CD4-positive, alpha-beta T cell treated with Interleukin-12 subunit alpha and Interleukin-12 subunit beta, for 1 hour (primary cell): ENCODE measurements at regions not wholly inside any gene's neighbourhood (a gene's known extent, or its start where the extent isn't known, plus 50 kb on each side); places are given as distances from the start of the nearest gene placed in this dataset.
"Not testable (repeated sequence)": the region's sequence is repeated elsewhere in the genome, so short reads cannot be mapped to it uniquely, and the experiment has no call there.

Source experiments
- DNase-seq: peaks from one replicate; pipeline ENCODE4 v3.0.0-alpha.2; 2020

GRCh38 chrY:7796128-7796527, 884.6 kb upstream of the AMELY start:
- no peak for DNase-seq

GRCh38 chrY:7794441-7794840, 882.9 kb upstream of the AMELY start:
- no peak for DNase-seq

DNA sequence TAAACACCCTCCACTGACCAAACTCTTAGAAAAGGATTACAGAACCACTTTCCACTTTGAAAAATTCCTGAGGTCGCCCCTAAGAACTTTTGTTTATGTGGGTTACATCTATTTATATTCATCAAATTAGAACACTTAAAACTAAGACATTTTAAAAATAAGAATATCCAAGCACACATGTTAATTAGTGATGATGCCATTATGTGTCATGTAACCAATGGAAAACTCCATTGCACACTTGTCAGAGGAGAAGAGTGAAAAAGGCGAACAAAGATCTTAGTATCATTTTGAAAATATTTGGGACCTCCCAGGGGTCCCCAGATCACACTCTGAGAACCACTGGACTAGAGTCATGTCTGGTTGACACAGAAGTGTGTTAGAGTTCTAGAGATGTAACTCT, 882.4 kb upstream of the AMELY start:
- DNase-seq = no peak

DNA sequence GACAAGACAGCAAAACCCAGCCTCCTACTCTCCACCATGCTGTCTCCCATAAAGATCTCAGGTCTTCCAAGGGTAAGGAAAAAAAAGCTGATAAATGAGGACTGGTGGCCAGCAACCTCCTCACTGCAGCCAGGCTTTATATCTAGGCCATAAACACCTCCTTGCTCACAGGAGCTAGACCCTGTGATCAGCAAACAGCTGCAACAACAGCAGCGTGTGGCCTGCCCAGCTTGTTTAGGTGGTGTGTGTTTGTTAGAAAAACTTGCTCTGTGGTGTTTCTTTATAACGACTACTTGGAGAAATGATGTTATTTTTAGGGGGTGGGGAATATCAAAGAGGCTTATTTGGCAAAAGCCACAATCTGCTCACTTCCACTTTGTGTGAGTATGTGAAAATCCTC, 880.9 kb upstream of the AMELY start:
- DNase-seq = no peak

- no peak for DNase-seq
These were observed 869.9 kb upstream of the AMELY start for GRCh38 chrY:7781501-7781900.

DNA sequence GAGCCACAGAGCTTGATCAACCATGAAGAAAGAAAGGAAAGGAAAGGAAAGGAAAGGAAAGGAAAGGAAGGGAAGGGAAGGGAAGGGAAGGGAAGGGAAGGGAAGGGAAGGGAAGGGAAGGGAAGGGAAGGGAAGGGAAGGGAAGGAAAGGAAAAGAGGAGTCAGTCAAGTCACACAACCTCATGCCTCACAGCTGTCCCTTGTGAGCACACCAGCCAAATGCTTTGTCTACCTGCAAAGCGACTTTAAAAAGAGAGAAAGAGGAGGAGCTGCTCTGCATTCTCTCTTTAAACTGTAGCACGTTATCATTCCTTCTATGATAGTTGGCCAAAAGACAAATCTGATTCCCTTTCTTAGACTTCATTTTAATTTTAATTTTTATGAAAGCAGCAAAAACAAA, 863.9 kb upstream of the AMELY start:
- DNase-seq = not testable (repeated sequence)

- DNase-seq = no peak
These were observed 860.2 kb upstream of the AMELY start for GRCh38 chrY:7771771-7772170.

DNA sequence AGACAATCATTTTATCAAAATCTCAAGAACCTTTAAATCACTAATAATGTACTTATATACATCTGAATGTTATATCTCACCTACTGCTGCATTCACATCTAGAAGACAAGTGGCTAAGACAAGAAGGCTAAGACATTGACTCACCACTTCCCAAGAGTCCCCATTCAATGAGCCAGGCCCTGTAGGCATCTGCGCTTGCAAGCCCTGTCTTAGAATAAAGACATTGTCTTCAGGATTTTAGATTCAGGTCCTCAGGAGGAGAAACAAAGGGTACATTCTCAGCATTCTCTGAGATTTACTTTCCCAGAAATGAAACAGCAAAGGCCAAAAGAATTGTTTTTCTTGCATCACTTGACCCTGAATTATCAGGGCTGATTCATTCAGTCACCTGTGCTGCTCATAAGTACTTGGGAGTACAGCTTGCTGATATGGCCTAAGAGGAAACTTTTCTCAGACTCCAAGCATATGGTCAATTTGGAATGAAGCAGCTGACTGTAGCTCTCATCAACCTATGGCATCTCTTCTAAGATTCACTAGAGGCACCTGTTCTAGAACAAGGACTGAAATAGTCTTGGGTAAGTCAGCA, 858.3 kb upstream of the AMELY start:
- DNase-seq = no peak

GRCh38 chrY:7768901-7769300, 857.3 kb upstream of the AMELY start:
- DNase-seq = no peak

- no peak for DNase-seq
These were observed 842.2 kb upstream of the AMELY start for GRCh38 chrY:7753711-7754110.

GRCh38 chrY:7746781-7747180, 835.2 kb upstream of the AMELY start:
- DNase-seq = no peak

- DNase-seq = no peak
These were observed 834.0 kb upstream of the AMELY start for GRCh38 chrY:7745581-7745901.

- DNase-seq = no peak
These were observed 833.4 kb upstream of the AMELY start for GRCh38 chrY:7744691-7745580.

DNA sequence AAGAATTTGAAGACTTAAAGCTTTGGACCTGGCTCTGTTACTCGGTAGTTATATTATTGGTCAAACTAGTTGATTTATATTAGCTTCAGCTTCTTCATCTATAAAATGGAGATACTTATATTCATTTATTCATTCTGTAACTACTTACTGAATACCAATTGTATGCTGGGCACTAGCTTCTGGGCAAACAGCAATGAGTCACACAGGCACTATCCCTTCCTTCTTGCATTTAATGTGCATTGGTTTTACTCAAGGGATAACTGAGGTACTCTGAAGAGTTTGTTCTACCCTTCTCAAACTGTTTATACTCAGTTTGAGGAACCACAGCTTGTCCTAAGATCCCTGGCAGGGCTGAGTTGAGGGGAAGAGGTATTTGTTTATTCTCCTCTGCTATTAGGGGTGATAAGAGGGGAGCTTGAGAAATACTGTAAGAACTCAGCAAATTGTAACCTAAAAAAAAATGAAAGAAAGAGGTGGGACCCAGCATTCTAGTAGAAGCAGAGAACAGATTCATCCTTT, 825.4 kb upstream of the AMELY start:
- no peak for DNase-seq

DNA sequence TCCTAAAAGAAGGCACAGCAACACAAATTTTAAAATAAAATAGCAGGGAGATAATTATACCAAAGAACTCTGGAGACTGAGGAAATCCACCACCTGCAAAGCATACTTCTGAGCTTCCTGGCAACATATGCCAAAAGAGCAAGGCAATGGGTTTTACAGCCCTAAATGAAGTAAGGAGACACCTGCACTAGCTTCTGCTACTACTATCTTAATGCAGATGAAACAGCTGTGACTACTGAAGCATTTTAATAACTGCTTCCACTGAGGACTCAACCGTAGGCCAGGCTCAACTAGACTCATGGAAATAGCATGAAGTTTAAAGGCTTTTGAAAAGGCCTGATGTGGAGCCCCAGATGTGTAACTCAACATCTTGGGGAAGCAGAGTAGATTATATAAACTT, 820.1 kb upstream of the AMELY start:
- DNase-seq = no peak

- no peak for DNase-seq
These were observed 819.1 kb upstream of the AMELY start for GRCh38 chrY:7730664-7731063.

- no peak for DNase-seq
These were observed 818.5 kb upstream of the AMELY start for GRCh38 chrY:7730071-7730470.

- DNase-seq = no peak
These were observed 817.9 kb upstream of the AMELY start for GRCh38 chrY:7729318-7730011.

GRCh38 chrY:7728935-7729317, 817.4 kb upstream of the AMELY start:
- DNase-seq = no peak

- DNase-seq = no peak
These were observed 814.4 kb upstream of the AMELY start for GRCh38 chrY:7725791-7726460.

GRCh38 chrY:7723991-7724632, 812.6 kb upstream of the AMELY start:
- DNase-seq = peak; percentile 0

GRCh38 chrY:7723127-7723526, 811.6 kb upstream of the AMELY start:
- DNase-seq = no peak

- DNase-seq = no peak
These were observed 811.0 kb upstream of the AMELY start for GRCh38 chrY:7722566-7722965.
